ENCODE measurements at regions not wholly inside any gene's neighbourhood (a gene's known extent, or its start where the extent isn't known, plus 50 kb on each side); places are given as distances from the start of the nearest gene placed in this dataset.

GRCh38 chr2:64865831-64866345 is 123.3 kb upstream of the SLC1A4 start (continued):
- TF ChIP-seq ZNF674 (CRISPR knock-in tag; IDR thresholded peaks at IDR 0.05; ENCODE audit: low read depth) (no peak), ZKSCAN8 (CRISPR knock-in tag; IDR thresholded peaks at IDR 0.05; ENCODE audit: borderline replicate concordance) (no peak), ZSCAN20 (CRISPR knock-in tag; IDR thresholded peaks at IDR 0.05; ENCODE audit: borderline replicate concordance) (0 out of 2 replicates have a peak, but pooled peaks have one; percentile 3), ZNF451 (CRISPR knock-in tag; IDR thresholded peaks at IDR 0.05) (0 out of 2 replicates have a peak, but pooled peaks have one; percentile 20), JARID2 (CRISPR knock-in tag; IDR thresholded peaks at IDR 0.05; ENCODE audit: insufficient replicate concordance) (no peak), ZNF484 (CRISPR knock-in tag; IDR thresholded peaks at IDR 0.05; ENCODE audit: borderline replicate concordance, low read depth) (no peak), SP4 (CRISPR knock-in tag; IDR thresholded peaks at IDR 0.05) (0 out of 2 replicates have a peak, but pooled peaks have one; percentile 6), ZFAT (CRISPR knock-in tag; conservative IDR thresholded peaks at IDR 0.05) (no peak), FOXO1 (CRISPR knock-in tag; IDR thresholded peaks at IDR 0.05) (no peak), CCDC6 (CRISPR knock-in tag; IDR thresholded peaks at IDR 0.05) (0 out of 2 replicates have a peak, but pooled peaks have one; percentile 13), ZKSCAN5 (CRISPR knock-in tag; IDR thresholded peaks at IDR 0.05) (peak; percentile 86), ARHGAP35 (CRISPR knock-in tag; IDR thresholded peaks at IDR 0.05; ENCODE audit: borderline replicate concordance) (no peak), TEAD3 (CRISPR knock-in tag; optimal IDR thresholded peaks at IDR 0.05; ENCODE audit: borderline replicate concordance) (no peak), ASH2L (IDR thresholded peaks at IDR 0.05; ENCODE audit: insufficient read length, low read depth, low read length) (no peak), TRIM22 (IDR thresholded peaks at IDR 0.05) (no peak), ZFP37 (CRISPR knock-in tag; IDR thresholded peaks at IDR 0.05; ENCODE audit: borderline replicate concordance) (no peak), ZNF549 (CRISPR knock-in tag; IDR thresholded peaks at IDR 0.05) (no peak), ZNF605 (CRISPR knock-in tag; IDR thresholded peaks at IDR 0.05) (no peak), HDAC1 (CRISPR knock-in tag; IDR thresholded peaks at IDR 0.05) (0 out of 2 replicates have a peak, but pooled peaks have one; percentile 8), ZNF350 (CRISPR knock-in tag; IDR thresholded peaks at IDR 0.05; ENCODE audit: borderline replicate concordance, low read depth) (0 out of 2 replicates have a peak, but pooled peaks have one; percentile 29)

Data from HepG2 (cell line).